ENCODE measurements at regions not wholly inside any gene's neighbourhood (a gene's known extent, or its start where the extent isn't known, plus 50 kb on each side); places are given as distances from the start of the nearest gene placed in this dataset.

GRCh38 chr15:25619761-25620160 lies 180.9 kb upstream of the UBE3A start:
- H3K23me2 ChIP-seq (ENCODE audit: low read depth, low read length), result no peaks in the 10 kb centered on the region
- H4K5ac ChIP-seq (ENCODE audit: insufficient read length, low read depth, low read length), result no peak overlapping the region
- H2BK15ac ChIP-seq (ENCODE audit: low read length), result no peak overlapping the region
- ChIA-PET CTCF (ENCODE audit: partially characterized antibody) (interaction anchor here (0.8 to 1.7 kb wide), 2 partner anchors 50 to 74 kb away, joined by 3 read pairs; no protein-coding TSS in a partner anchor), POLR2A (ENCODE audit: partially characterized antibody) (no interaction called here)
- no peak overlapping the region for H3K27ac ChIP-seq (ENCODE audit: low read depth, low read length)
- H3K56ac ChIP-seq (replicated peaks; ENCODE audit: insufficient read length, low read depth, low read length), result no peak overlapping the region
- no peak overlapping the region for H2AFZ ChIP-seq (ENCODE audit: low read length)
- H3K4me2 ChIP-seq (ENCODE audit: insufficient read depth in 1 of 2, low read depth in 2 of 2, low read length in 2 of 2), result no peak overlapping the region
- no peak for FAIRE-seq
- TF ChIP-seq GTF2F1 (IDR thresholded peaks at IDR 0.05; ENCODE audit: borderline replicate concordance, low read depth, low read length) (no peak), E2F6 (IDR thresholded peaks at IDR 0.05) (no peak)
- DNase-seq (ENCODE audit: low read depth in 1 of 2, low spot score in 2 of 2), result no peak
- no peak overlapping the region for H4K8ac ChIP-seq (ENCODE audit: extremely low read depth, insufficient read depth, low read length)
- no peaks in the 10 kb centered on the region for H3K79me2 ChIP-seq (ENCODE audit: control insufficient read depth in 1 of 2, insufficient read depth in 2 of 2, low read length in 2 of 2)
- H3K23ac ChIP-seq (ENCODE audit: insufficient read length), result no peak overlapping the region
- no peak overlapping the region for H2BK5ac ChIP-seq (ENCODE audit: low read depth, low read length)
- H4K20me1 ChIP-seq (replicated peaks in 1 of 2; ENCODE audit: control insufficient read depth in 1 of 2, insufficient read depth in 2 of 2, low read length in 2 of 2), result no peaks in the 10 kb centered on the region
- no peak overlapping the region for H2AK5ac ChIP-seq (ENCODE audit: low read depth, low read length)
- H3K79me1 ChIP-seq (ENCODE audit: low read depth, low read length), result no peaks in the 10 kb centered on the region
- no peak overlapping the region for H3K4ac ChIP-seq (replicated peaks; ENCODE audit: insufficient read length, low read depth, low read length)
- no peaks in the 10 kb centered on the region for H3K4me1 ChIP-seq (replicated peaks in 1 of 4; ENCODE audit: control insufficient read depth in 3 of 4, insufficient read depth in 4 of 4, low read length in 3 of 4)
- no peak overlapping the region for H3K9ac ChIP-seq (replicated peaks in 1 of 4; ENCODE audit: extremely low read depth in 1 of 4, low read depth in 3 of 4, low read length in 3 of 4)
- no peaks in the 10 kb centered on the region for H3K27me3 ChIP-seq (replicated peaks in 1 of 4; ENCODE audit: control insufficient read depth in 3 of 4, extremely low read depth in 1 of 4, insufficient read depth in 3 of 4, low read length in 3 of 4)
- no peaks in the 10 kb centered on the region for H3K36me3 ChIP-seq (ENCODE audit: control insufficient read depth in 2 of 4, insufficient read depth in 4 of 4, low read length in 3 of 4)
- no peaks in the 10 kb centered on the region for H3K9me3 ChIP-seq (ENCODE audit: insufficient read depth in 2 of 2, low read depth in 1 of 2, low read length in 1 of 2)
- no peak overlapping the region for H2BK20ac ChIP-seq (ENCODE audit: low read length)
- H2BK120ac ChIP-seq (replicated peaks; ENCODE audit: low read depth, low read length), result no peak overlapping the region
- H3K14ac ChIP-seq (ENCODE audit: insufficient read length), result no peak overlapping the region
- H2BK12ac ChIP-seq (ENCODE audit: low read depth, low read length), result no peak overlapping the region
- no peak overlapping the region for H4K91ac ChIP-seq (replicated peaks; ENCODE audit: insufficient read length, low read length)
- WGBS, 2 experiments (ENCODE audit: extremely low coverage in 1 of 2, insufficient coverage in 1 of 2, insufficient read length in 1 of 2, insufficient replicate concordance in 2 of 2, low coverage in 1 of 2, low lambda C conversion rate in 2 of 2, missing lambda C conversion rate in 1 of 2), result 81% methylated on average over 9 of the region's 9 CpGs; no CpG with 5 or more reads in 1 of the 2 experiments
- H3K4me3 ChIP-seq (ENCODE audit: extremely low read depth in 1 of 4, insufficient read depth in 2 of 4, low read depth in 3 of 4, low read length in 4 of 4), result no peak overlapping the region
- no peak overlapping the region for H3K18ac ChIP-seq (ENCODE audit: extremely low read depth, low read length)
